Mesothelial cell of epicardium (in vitro differentiated cells): ENCODE measurements at regions not wholly inside any gene's neighbourhood (a gene's known extent, or its start where the extent isn't known, plus 50 kb on each side); places are given as distances from the start of the nearest gene placed in this dataset.

Source experiments
- DNase-seq, 2 experiments: peaks; one replicate each; pipeline ENCODE4 v3.0.0; 2021; ENCODE audit warnings: low spot score in 2 of 2; ENCODE audit not compliant: unreplicated experiment in 2 of 2
- H3K27ac Mint-ChIP-seq: 2 replicates; pipeline ENCODE4 v1.8.0; 2021; ENCODE audit warnings: mixed read lengths
- H3K27me3 Mint-ChIP-seq: 2 replicates; pipeline ENCODE4 v1.8.0; 2021; ENCODE audit warnings: low read depth, mixed read lengths
- H3K36me3 Mint-ChIP-seq: 2 replicates; pipeline ENCODE4 v1.8.0; 2021; ENCODE audit warnings: mixed read lengths
- H3K4me1 Mint-ChIP-seq: 2 replicates; pipeline ENCODE4 v1.8.0; 2021; ENCODE audit warnings: mixed read lengths
- H3K4me3 Mint-ChIP-seq: 2 replicates; pipeline ENCODE4 v1.8.0; 2021; ENCODE audit warnings: mild to moderate bottlenecking, moderate library complexity, mixed read lengths
- H3K9me3 Mint-ChIP-seq: 2 replicates; pipeline ENCODE4 v1.8.0; 2021; ENCODE audit warnings: mixed read lengths
- TF ChIP-seq, protein P1 (sequence below): fragments of 200-600 bp; sonication (generic); IDR thresholded peaks from one replicate; pipeline ENCODE4 v1.5.0; 2021; ENCODE audit warnings: antibody characterized with exemption; ENCODE audit not compliant: unreplicated experiment

- Mint-ChIP-seq H3K4me3 (no peak overlapping the region), H3K4me1 (no peaks in the 10 kb centered on the region), H3K27me3 (no peaks in the 10 kb centered on the region), H3K27ac (no peak overlapping the region), H3K9me3 (peaks cover 44% of the 10 kb centered on the region), H3K36me3 (no peaks in the 10 kb centered on the region)
- no peak for DNase-seq
- TF ChIP-seq, protein P1, sequence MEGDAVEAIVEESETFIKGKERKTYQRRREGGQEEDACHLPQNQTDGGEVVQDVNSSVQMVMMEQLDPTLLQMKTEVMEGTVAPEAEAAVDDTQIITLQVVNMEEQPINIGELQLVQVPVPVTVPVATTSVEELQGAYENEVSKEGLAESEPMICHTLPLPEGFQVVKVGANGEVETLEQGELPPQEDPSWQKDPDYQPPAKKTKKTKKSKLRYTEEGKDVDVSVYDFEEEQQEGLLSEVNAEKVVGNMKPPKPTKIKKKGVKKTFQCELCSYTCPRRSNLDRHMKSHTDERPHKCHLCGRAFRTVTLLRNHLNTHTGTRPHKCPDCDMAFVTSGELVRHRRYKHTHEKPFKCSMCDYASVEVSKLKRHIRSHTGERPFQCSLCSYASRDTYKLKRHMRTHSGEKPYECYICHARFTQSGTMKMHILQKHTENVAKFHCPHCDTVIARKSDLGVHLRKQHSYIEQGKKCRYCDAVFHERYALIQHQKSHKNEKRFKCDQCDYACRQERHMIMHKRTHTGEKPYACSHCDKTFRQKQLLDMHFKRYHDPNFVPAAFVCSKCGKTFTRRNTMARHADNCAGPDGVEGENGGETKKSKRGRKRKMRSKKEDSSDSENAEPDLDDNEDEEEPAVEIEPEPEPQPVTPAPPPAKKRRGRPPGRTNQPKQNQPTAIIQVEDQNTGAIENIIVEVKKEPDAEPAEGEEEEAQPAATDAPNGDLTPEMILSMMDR = no peak
These were observed 731.5 kb downstream of the XPNPEP1 start for GRCh38 chr10:109191823-109192222.

DNA sequence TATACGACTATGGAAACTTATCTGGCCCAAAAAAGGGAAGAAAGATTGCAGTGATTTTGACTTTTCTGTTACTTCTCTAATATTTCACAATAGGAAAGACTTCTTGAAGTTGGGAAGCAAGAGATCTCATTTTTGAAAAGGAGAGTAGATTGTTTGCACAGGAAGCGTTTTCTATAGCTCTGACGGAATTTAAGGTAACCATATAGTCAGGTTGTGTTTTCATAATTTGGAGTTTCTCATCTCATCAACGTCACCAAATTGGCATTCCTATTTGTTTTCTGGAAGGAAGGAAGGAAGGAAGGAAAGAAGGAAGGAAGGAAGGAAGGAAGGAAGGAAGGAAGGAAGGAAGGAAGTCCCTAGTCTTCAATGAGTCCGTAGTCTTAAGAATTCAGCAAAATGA, 732.0 kb downstream of the XPNPEP1 start:
- TF ChIP-seq, protein P1 = no peak
- H3K4me3 Mint-ChIP-seq = no peak overlapping the region
- DNase-seq = no peak
- H3K27me3 Mint-ChIP-seq = no peaks in the 10 kb centered on the region
- H3K36me3 Mint-ChIP-seq = no peaks in the 10 kb centered on the region
- no peaks in the 10 kb centered on the region for H3K4me1 Mint-ChIP-seq
- H3K27ac Mint-ChIP-seq = no peak overlapping the region
- peaks cover 46% of the 10 kb centered on the region for H3K9me3 Mint-ChIP-seq

DNA sequence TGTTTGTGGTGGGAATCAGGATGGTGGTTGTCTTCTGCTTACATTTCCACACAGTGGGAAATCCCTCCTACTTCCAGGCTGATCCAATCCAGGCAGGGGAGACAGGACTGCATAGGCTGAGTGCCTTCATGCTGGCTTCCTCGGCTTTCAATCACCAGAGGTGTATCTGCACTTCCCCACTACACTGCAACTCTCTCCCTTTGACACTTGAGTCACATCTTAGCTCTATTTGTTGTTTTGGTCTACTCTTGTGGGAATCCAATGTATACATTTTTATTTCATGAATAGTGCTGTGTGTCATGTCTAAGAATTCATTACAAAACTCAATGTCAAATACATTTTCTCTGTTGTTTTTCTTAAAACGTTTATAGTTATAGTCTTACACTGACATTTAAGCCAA, 735.6 kb downstream of the XPNPEP1 start:
- Mint-ChIP-seq H3K27ac (no peak overlapping the region), H3K4me1 (no peaks in the 10 kb centered on the region), H3K36me3 (peaks cover 2% of the 10 kb centered on the region), H3K4me3 (no peak overlapping the region), H3K9me3 (peaks cover 57% of the 10 kb centered on the region), H3K27me3 (no peaks in the 10 kb centered on the region)
- no peak for DNase-seq
- TF ChIP-seq, protein P1 = no peak

DNA sequence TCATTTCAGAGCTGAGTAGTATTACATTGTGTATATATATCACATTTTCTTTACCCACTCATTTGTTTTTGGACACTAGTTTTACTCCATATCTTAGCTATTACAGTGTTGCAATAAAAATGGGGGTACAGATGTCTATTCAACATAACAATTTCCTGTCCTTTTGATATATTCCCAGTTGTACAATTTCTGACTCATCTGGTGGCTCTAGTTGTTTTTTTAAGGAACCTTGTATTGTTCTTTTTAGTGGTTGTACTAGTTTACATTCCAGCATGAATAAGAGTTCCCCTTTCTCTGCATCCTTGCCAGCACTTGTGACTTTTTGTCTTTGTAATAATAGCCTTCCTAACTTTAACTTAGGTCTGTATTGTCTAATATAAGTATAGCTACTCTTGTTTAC, 739.9 kb downstream of the XPNPEP1 start:
- peaks cover 41% of the 10 kb centered on the region for H3K9me3 Mint-ChIP-seq
- no peak overlapping the region for H3K27ac Mint-ChIP-seq
- no peak for DNase-seq
- TF ChIP-seq, protein P1 = no peak
- H3K4me3 Mint-ChIP-seq = no peak overlapping the region
- H3K27me3 Mint-ChIP-seq = no peaks in the 10 kb centered on the region
- no peaks in the 10 kb centered on the region for H3K4me1 Mint-ChIP-seq
- H3K36me3 Mint-ChIP-seq = peaks cover 2% of the 10 kb centered on the region

DNA sequence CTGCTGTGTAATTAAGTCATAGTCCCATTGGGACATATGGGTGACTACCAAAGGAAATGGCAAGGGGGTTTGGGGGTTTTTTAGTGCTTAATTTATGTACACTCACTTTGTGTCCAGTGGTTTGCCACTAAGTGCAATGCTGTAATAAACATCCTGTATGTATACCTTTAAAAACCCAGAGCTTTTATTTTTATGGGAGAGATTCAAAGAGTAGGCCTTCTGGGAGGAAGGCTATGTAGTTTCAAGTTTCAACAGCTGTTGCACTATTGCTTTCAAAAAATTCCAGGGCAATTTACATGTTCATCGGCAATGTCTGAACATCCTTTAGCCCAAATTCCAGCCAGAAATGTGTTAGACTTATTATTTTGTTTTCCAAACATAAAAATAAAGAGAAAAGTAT, 744.7 kb downstream of the XPNPEP1 start:
- Mint-ChIP-seq H3K4me3 (no peak overlapping the region), H3K9me3 (peaks cover 14% of the 10 kb centered on the region), H3K4me1 (peaks cover 3% of the 10 kb centered on the region), H3K27me3 (no peaks in the 10 kb centered on the region), H3K36me3 (peaks cover 1% of the 10 kb centered on the region), H3K27ac (no peak overlapping the region)
- DNase-seq = no peak
- TF ChIP-seq, protein P1 = no peak

DNA sequence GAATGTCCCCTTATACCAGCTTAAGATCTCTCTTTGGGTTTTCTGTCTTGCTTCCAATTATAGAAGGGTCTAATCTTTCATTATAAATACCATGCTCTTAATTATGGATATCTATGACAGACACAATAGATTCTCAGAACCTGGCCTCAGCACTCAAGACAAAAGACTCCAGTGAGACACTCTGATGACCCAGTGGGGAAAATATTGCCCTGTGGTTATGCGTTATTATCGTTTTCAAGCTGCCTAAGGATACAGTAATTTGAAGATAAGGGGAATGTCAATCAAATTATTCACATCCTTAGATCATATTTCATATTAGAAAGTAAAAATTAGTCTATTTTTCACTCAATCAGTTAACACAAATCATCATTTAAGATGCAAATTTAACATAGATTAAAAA, 748.8 kb downstream of the XPNPEP1 start:
- H3K36me3 Mint-ChIP-seq = peaks cover 1% of the 10 kb centered on the region
- H3K27ac Mint-ChIP-seq = no peak overlapping the region

More for the DNA sequence above, 748.8 kb downstream of the XPNPEP1 start:
- peaks cover 10% of the 10 kb centered on the region for H3K9me3 Mint-ChIP-seq
- no peaks in the 10 kb centered on the region for H3K27me3 Mint-ChIP-seq
- H3K4me1 Mint-ChIP-seq = peaks cover 16% of the 10 kb centered on the region
- TF ChIP-seq, protein P1 = no peak
- no peak for DNase-seq
- no peak overlapping the region for H3K4me3 Mint-ChIP-seq
